Upper lobe of left lung (tissue), 4 donors: ENCODE measurements at regions not wholly inside any gene's neighbourhood (a gene's known extent, or its start where the extent isn't known, plus 50 kb on each side); places are given as distances from the start of the nearest gene placed in this dataset.

Source experiments
- CTCF ChIP-seq, 6 experiments: fragments of 450-650 bp in 4 of 6; fragments of 200-600 bp in 2 of 6; sonication (generic) in 2 of 6; IDR thresholded peaks; one replicate each; pipeline ENCODE4 v1.5.1; 2016 to 2019; ENCODE audit warnings: antibody characterized with exemption in 6 of 6
- EP300 ChIP-seq, 4 donors: sonication (generic); formaldehyde crosslinking; IDR thresholded peaks; one replicate each; pipeline ENCODE4 v1.5.1; 2017; ENCODE audit warnings: antibody characterized with exemption in 4 of 4, control low read depth in 2 of 4
- POLR2A ChIP-seq, 4 donors: fragments of 450-650 bp; IDR thresholded peaks; one replicate each; pipeline ENCODE4 v1.5.1; 2016 to 2017; ENCODE audit warnings: antibody characterized with exemption in 4 of 4, mild to moderate bottlenecking in 2 of 4
- POLR2AphosphoS5 ChIP-seq, 2 donors: sonication (generic); formaldehyde crosslinking; IDR thresholded peaks; one replicate each; pipeline ENCODE4 v1.5.1; 2017; ENCODE audit warnings: antibody characterized with exemption in 2 of 2

GRCh38 chr2:196286821-196287220, 115.4 kb upstream of the STK17B start:
- TF ChIP-seq POLR2A (IDR thresholded peaks at IDR 0.05) (no peak), CTCF (IDR thresholded peaks at IDR 0.05) (no peak), POLR2AphosphoS5 (IDR thresholded peaks at IDR 0.05) (no peak), EP300 (IDR thresholded peaks at IDR 0.05) (no peak)
